GM12872 (cell line): ENCODE measurements at regions not wholly inside any gene's neighbourhood (a gene's known extent, or its start where the extent isn't known, plus 50 kb on each side); places are given as distances from the start of the nearest gene placed in this dataset.

Source experiments
- CTCF ChIP-seq: IDR thresholded peaks from 3 replicates; pipeline ENCODE4 v1.5.1; 2011; ENCODE audit warnings: low read depth, mild to moderate bottlenecking, low read length, moderate library complexity; ENCODE audit not compliant: insufficient read depth

GRCh38 chr1:232285138-232285537, 344.8 kb downstream of the SIPA1L2 start:
- no peak for TF ChIP-seq CTCF

- no peak for TF ChIP-seq CTCF
These were observed 346.1 kb downstream of the SIPA1L2 start for GRCh38 chr1:232283864-232284263.

GRCh38 chr1:232282498-232282897, 347.4 kb downstream of the SIPA1L2 start:
- no peak for TF ChIP-seq CTCF

- no peak for TF ChIP-seq CTCF
These were observed 349.0 kb downstream of the SIPA1L2 start for GRCh38 chr1:232280910-232281309.

GRCh38 chr1:232279909-232280400, 350.0 kb downstream of the SIPA1L2 start:
- TF ChIP-seq CTCF = no peak

- no peak for TF ChIP-seq CTCF
These were observed 351.0 kb downstream of the SIPA1L2 start for GRCh38 chr1:232278925-232279324.

- TF ChIP-seq CTCF = no peak
These were observed 353.3 kb downstream of the SIPA1L2 start for GRCh38 chr1:232276651-232277050.

GRCh38 chr1:232274999-232275710, 354.8 kb downstream of the SIPA1L2 start:
- TF ChIP-seq CTCF = no peak
